HCT116 (cell line): ENCODE measurements at regions not wholly inside any gene's neighbourhood (a gene's known extent, or its start where the extent isn't known, plus 50 kb on each side); places are given as distances from the start of the nearest gene placed in this dataset.

Source experiments
- EZH2 ChIP-seq: fragments of 200-600 bp; sonication (generic); IDR thresholded peaks from 2 replicates; pipeline ENCODE4 v1.6.1; 2017; ENCODE audit warnings: antibody characterized with exemption, mixed run types
- FOSL1 ChIP-seq: IDR thresholded peaks from 2 replicates; pipeline ENCODE4 v1.6.1; 2012; ENCODE audit warnings: low read depth
- POLR2AphosphoS5 ChIP-seq: IDR thresholded peaks from 2 replicates; pipeline ENCODE4 v1.6.1; 2011; ENCODE audit warnings: mild to moderate bottlenecking, low read depth, low read length, moderate library complexity
- TF ChIP-seq, protein P1 (sequence below): IDR thresholded peaks from 2 replicates; pipeline ENCODE4 v1.6.1; 2012
- TF ChIP-seq, protein P2 (sequence below), 3 experiments: fragments of 200-600 bp in 1 of 3; sonication (generic) in 1 of 3; IDR thresholded peaks in 2 of 3; conservative IDR thresholded peaks in 1 of 3; 2 replicates each; pipeline ENCODE4 v1.5.1; 2012 to 2017; ENCODE audit warnings: low read depth in 2 of 3, low read length in 2 of 3, antibody characterized with exemption in 1 of 3, borderline replicate concordance in 1 of 3, control low read depth in 1 of 3, mild to moderate bottlenecking in 1 of 3, mixed read lengths in 1 of 3, mixed run types in 1 of 3, moderate library complexity in 1 of 3; ENCODE audit not compliant: insufficient read depth in 1 of 3

DNA sequence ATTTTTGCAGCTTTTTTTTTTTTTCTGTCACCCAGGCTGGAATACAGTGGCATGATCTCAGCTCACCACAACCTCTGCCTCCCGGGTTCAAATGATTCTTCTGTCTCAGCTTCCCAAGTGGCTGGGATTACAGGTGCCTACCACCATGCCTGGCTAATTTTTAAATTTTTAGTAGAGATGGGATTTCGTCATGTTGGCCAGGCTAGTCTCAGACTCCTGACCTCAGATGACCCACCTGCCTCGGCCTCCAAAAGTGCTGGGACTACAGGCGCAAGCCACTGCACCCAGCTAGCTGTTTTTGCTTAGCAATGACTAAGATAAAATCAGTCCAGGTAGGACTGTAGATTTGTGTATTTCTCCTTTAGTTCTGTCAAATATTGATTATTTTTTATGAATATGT, 403.7 kb downstream of the PID1 start:
- TF ChIP-seq, protein P1, sequence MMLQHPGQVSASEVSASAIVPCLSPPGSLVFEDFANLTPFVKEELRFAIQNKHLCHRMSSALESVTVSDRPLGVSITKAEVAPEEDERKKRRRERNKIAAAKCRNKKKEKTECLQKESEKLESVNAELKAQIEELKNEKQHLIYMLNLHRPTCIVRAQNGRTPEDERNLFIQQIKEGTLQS: no peak
- TF ChIP-seq, protein P2, sequence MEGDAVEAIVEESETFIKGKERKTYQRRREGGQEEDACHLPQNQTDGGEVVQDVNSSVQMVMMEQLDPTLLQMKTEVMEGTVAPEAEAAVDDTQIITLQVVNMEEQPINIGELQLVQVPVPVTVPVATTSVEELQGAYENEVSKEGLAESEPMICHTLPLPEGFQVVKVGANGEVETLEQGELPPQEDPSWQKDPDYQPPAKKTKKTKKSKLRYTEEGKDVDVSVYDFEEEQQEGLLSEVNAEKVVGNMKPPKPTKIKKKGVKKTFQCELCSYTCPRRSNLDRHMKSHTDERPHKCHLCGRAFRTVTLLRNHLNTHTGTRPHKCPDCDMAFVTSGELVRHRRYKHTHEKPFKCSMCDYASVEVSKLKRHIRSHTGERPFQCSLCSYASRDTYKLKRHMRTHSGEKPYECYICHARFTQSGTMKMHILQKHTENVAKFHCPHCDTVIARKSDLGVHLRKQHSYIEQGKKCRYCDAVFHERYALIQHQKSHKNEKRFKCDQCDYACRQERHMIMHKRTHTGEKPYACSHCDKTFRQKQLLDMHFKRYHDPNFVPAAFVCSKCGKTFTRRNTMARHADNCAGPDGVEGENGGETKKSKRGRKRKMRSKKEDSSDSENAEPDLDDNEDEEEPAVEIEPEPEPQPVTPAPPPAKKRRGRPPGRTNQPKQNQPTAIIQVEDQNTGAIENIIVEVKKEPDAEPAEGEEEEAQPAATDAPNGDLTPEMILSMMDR (IDR thresholded peaks at IDR 0.05 in 2 of 3, conservative IDR thresholded peaks at IDR 0.05 in 1 of 3; ENCODE audit: borderline replicate concordance in 1 of 3, insufficient read depth in 1 of 3, low read depth in 2 of 3, low read length in 2 of 3): no peak
- TF ChIP-seq FOSL1 (no peak), POLR2AphosphoS5 (no peak), EZH2 (no peak)
